ENCODE measurements at regions not wholly inside any gene's neighbourhood (a gene's known extent, or its start where the extent isn't known, plus 50 kb on each side); places are given as distances from the start of the nearest gene placed in this dataset.

GRCh38 chr6:6834356-6835222, 246.1 kb downstream of the LY86 start:
- no peak for TF ChIP-seq TARDBP (IDR thresholded peaks at IDR 0.05)
- TF ChIP-seq FOXK2 (IDR thresholded peaks at IDR 0.05) = no peak
- no peak for TF ChIP-seq FOXM1 (IDR thresholded peaks at IDR 0.05; ENCODE audit: borderline replicate concordance)
- TF ChIP-seq SP1 (IDR thresholded peaks at IDR 0.05) = no peak
- TF ChIP-seq ELF4 (IDR thresholded peaks at IDR 0.05) = no peak
- no peak for TF ChIP-seq NFRKB (IDR thresholded peaks at IDR 0.05)
- no peak for TF ChIP-seq PKNOX1 (IDR thresholded peaks at IDR 0.05)
- no peak for TF ChIP-seq CTBP1 (IDR thresholded peaks at IDR 0.05; ENCODE audit: borderline replicate concordance)
- no peak for TF ChIP-seq BHLHE40 (IDR thresholded peaks at IDR 0.05; ENCODE audit: borderline replicate concordance)
- TF ChIP-seq L3MBTL2 (conservative IDR thresholded peaks at IDR 0.05) = no peak
- no peak for TF ChIP-seq SUZ12 (IDR thresholded peaks at IDR 0.05)
- no peak for TF ChIP-seq FOXA1 (IDR thresholded peaks at IDR 0.05)
- no peak for TF ChIP-seq ZNF384 (IDR thresholded peaks at IDR 0.05)
- no peak for TF ChIP-seq HDGF (IDR thresholded peaks at IDR 0.05; ENCODE audit: borderline replicate concordance)

Measured in HEK293T (cell line).